ENCODE measurements at regions not wholly inside any gene's neighbourhood (a gene's known extent, or its start where the extent isn't known, plus 50 kb on each side); places are given as distances from the start of the nearest gene placed in this dataset.

DNA sequence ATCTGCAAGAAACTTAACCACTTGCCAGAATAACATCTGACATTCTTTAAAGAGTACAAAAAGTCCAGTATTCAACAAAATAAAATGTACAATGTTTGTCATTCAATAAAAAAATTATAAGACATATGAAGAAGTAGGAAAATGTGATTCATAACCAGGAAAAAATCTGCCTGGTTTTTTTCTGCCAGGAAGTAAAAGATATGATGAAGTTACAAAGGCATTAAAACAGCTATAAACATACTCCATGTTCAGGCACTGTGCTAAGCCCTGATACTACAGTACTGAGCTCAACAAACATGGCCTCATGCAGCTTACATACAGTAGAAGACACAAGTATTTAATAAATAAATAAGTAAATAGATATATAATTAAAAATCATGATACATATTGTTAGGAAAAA lies 178.4 kb upstream of the STT3B start:
- TF ChIP-seq POLR2AphosphoS5 (IDR thresholded peaks at IDR 0.05; ENCODE audit: insufficient read depth, low read depth, low read length): no peak
- no peak for TF ChIP-seq GATA2 (IDR thresholded peaks at IDR 0.05; ENCODE audit: insufficient read depth, insufficient read length, low read depth, low read length)
- no peak for TF ChIP-seq POLR2A (IDR thresholded peaks at IDR 0.05; ENCODE audit: low read depth, low read length)
- TF ChIP-seq, protein P1, sequence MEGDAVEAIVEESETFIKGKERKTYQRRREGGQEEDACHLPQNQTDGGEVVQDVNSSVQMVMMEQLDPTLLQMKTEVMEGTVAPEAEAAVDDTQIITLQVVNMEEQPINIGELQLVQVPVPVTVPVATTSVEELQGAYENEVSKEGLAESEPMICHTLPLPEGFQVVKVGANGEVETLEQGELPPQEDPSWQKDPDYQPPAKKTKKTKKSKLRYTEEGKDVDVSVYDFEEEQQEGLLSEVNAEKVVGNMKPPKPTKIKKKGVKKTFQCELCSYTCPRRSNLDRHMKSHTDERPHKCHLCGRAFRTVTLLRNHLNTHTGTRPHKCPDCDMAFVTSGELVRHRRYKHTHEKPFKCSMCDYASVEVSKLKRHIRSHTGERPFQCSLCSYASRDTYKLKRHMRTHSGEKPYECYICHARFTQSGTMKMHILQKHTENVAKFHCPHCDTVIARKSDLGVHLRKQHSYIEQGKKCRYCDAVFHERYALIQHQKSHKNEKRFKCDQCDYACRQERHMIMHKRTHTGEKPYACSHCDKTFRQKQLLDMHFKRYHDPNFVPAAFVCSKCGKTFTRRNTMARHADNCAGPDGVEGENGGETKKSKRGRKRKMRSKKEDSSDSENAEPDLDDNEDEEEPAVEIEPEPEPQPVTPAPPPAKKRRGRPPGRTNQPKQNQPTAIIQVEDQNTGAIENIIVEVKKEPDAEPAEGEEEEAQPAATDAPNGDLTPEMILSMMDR (IDR thresholded peaks at IDR 0.05; ENCODE audit: extremely low read depth in 1 of 2, insufficient read depth in 1 of 2, low read depth in 1 of 2, low read length in 2 of 2): no peak
- no peak for TF ChIP-seq EZH2 (IDR thresholded peaks at IDR 0.05; ENCODE audit: borderline replicate concordance, low read depth, low read length, severe bottlenecking)

Data from endothelial cell of umbilical vein (primary cell).